GM12891 (cell line): ENCODE measurements at regions not wholly inside any gene's neighbourhood (a gene's known extent, or its start where the extent isn't known, plus 50 kb on each side); places are given as distances from the start of the nearest gene placed in this dataset.

Experiments used
- PAX5 ChIP-seq: IDR thresholded peaks from 2 replicates; pipeline ENCODE4 v1.6.1; 2011; ENCODE audit warnings: low read length, moderate library complexity, mild to moderate bottlenecking; ENCODE audit not compliant: insufficient read depth, severe bottlenecking
- POLR2A ChIP-seq: IDR thresholded peaks from 2 replicates; pipeline ENCODE4 v1.6.1; 2011; ENCODE audit warnings: low read depth, low read length, control low read depth
- POLR2AphosphoS5 ChIP-seq: IDR thresholded peaks from 2 replicates; pipeline ENCODE4 v1.6.1; 2011; ENCODE audit warnings: low read depth, low read length, control low read depth
- TAF1 ChIP-seq: IDR thresholded peaks from 2 replicates; pipeline ENCODE4 v1.6.1; 2011; ENCODE audit warnings: low read depth, low read length, control low read depth

DNA sequence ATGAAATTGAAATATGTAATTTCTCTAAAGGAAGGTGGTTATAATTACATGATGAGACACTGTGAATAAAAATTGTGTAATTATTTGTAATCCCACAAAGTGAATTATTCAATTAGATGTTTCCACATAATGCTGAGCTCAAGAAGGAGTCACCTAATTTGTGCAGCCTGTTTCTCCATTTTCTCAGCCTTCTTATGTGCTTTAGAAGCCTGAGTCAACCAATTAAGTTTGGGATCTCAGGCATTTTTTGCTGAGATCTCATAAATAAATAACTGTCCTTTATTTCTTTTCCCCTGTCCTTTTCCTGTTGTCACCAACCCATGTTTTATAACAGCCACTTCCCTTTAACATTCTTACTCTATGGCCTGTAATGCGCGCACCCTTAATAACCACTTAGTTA lies 506.5 kb upstream of the SEMA3D start:
- no peak for TF ChIP-seq POLR2A
- TF ChIP-seq TAF1, result no peak
- no peak for TF ChIP-seq POLR2AphosphoS5
- no peak for TF ChIP-seq PAX5
